ENCODE measurements at regions not wholly inside any gene's neighbourhood (a gene's known extent, or its start where the extent isn't known, plus 50 kb on each side); places are given as distances from the start of the nearest gene placed in this dataset.

GRCh38 chr5:68456756-68457217, 241.2 kb downstream of the PIK3R1 start:
- H4K20me1 ChIP-seq (ENCODE audit: control insufficient read depth, insufficient read depth, low read depth, low read length): no peaks in the 10 kb centered on the region
- no peaks in the 10 kb centered on the region for H3K36me3 ChIP-seq (ENCODE audit: control insufficient read depth, low read length)
- H3K4me3 ChIP-seq (ENCODE audit: low read length): no peak overlapping the region
- H3F3A ChIP-seq (ENCODE audit: control insufficient read depth, insufficient read depth): no peaks in the 10 kb centered on the region
- no peaks in the 10 kb centered on the region for H3K4me1 ChIP-seq (ENCODE audit: control insufficient read depth, low read length)
- no peak overlapping the region for H3K27ac ChIP-seq (ENCODE audit: low read depth, low read length)
- TF ChIP-seq CTCF (IDR thresholded peaks at IDR 0.05; ENCODE audit: low read depth, low read length, poor library complexity, severe bottlenecking) (no peak), EZH2phosphoT487 (IDR thresholded peaks at IDR 0.05; ENCODE audit: borderline replicate concordance, low read length) (no peak)
- H3K9me2 ChIP-seq (replicated peaks; ENCODE audit: control insufficient read depth, low read length): no peaks in the 10 kb centered on the region
- H3K27me3 ChIP-seq (ENCODE audit: control insufficient read depth, low read length): no peaks in the 10 kb centered on the region
- H3K4me2 ChIP-seq (ENCODE audit: low read length): no peak overlapping the region
- H3K9me3 ChIP-seq (ENCODE audit: control insufficient read depth, insufficient read depth, low read length): no peaks in the 10 kb centered on the region; the same call in 1 of the 2 replicates
- H3K79me2 ChIP-seq (ENCODE audit: control insufficient read depth, low read length): no peaks in the 10 kb centered on the region

GRCh38 chr5:68457285-68457684, 241.7 kb downstream of the PIK3R1 start:
- Histone ChIP-seq H3F3A (ENCODE audit: control insufficient read depth, insufficient read depth) (no peaks in the 10 kb centered on the region), H3K79me2 (ENCODE audit: control insufficient read depth, low read length) (no peaks in the 10 kb centered on the region), H3K9me3 (ENCODE audit: control insufficient read depth, insufficient read depth, low read length) (no peaks in the 10 kb centered on the region; the same call in 1 of the 2 replicates), H3K36me3 (ENCODE audit: control insufficient read depth, low read length) (no peaks in the 10 kb centered on the region), H3K27me3 (ENCODE audit: control insufficient read depth, low read length) (no peaks in the 10 kb centered on the region), H3K4me1 (ENCODE audit: control insufficient read depth, low read length) (no peaks in the 10 kb centered on the region), H3K4me2 (ENCODE audit: low read length) (no peak overlapping the region), H3K9me2 (replicated peaks; ENCODE audit: control insufficient read depth, low read length) (no peaks in the 10 kb centered on the region), H3K27ac (ENCODE audit: low read depth, low read length) (no peak overlapping the region), H3K4me3 (ENCODE audit: low read length) (no peak overlapping the region), H4K20me1 (ENCODE audit: control insufficient read depth, insufficient read depth, low read depth, low read length) (no peaks in the 10 kb centered on the region)
- TF ChIP-seq CTCF (IDR thresholded peaks at IDR 0.05; ENCODE audit: low read depth, low read length, poor library complexity, severe bottlenecking): no peak
- TF ChIP-seq EZH2phosphoT487 (IDR thresholded peaks at IDR 0.05; ENCODE audit: borderline replicate concordance, low read length): no peak

DNA sequence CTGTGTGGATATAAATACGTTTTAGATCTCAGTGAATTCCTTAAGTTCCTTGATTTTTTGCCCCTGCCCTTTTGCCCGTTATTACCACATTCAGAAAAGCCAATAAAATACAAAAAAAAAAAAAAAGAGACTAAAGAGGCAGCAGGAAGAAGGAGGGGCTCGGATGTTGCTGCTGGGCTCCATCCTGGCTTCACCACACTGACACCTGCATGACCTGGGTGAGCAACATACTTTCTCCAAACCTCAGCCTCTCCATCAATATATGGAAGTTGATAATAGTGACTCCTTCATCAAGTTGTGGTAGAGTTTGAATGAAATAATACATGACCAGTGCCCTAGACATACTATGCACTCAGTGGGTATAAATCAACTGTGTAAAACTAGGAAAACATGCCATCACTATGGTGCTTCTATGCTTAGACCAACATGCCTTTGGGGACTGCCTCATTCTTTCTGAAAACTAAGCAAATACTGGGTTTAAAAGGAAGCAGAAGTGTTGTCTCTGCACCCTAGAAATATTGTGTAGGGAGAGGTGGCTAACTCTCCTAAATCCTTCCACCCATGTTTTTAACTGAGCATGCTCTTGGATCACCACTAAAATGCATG, 243.0 kb downstream of the PIK3R1 start:
- Histone ChIP-seq H3K9me3 (ENCODE audit: control insufficient read depth, insufficient read depth, low read length) (no peaks in the 10 kb centered on the region; the same call in 1 of the 2 replicates), H4K20me1 (ENCODE audit: control insufficient read depth, insufficient read depth, low read depth, low read length) (no peaks in the 10 kb centered on the region), H3K36me3 (ENCODE audit: control insufficient read depth, low read length) (no peaks in the 10 kb centered on the region), H3K4me1 (ENCODE audit: control insufficient read depth, low read length) (no peaks in the 10 kb centered on the region), H3K9me2 (replicated peaks; ENCODE audit: control insufficient read depth, low read length) (no peaks in the 10 kb centered on the region), H3K27me3 (ENCODE audit: control insufficient read depth, low read length) (no peaks in the 10 kb centered on the region), H3F3A (ENCODE audit: control insufficient read depth, insufficient read depth) (no peaks in the 10 kb centered on the region), H3K4me3 (ENCODE audit: low read length) (no peak overlapping the region), H3K27ac (ENCODE audit: low read depth, low read length) (no peak overlapping the region), H3K79me2 (ENCODE audit: control insufficient read depth, low read length) (no peaks in the 10 kb centered on the region), H3K4me2 (ENCODE audit: low read length) (no peak overlapping the region)
- no peak for TF ChIP-seq CTCF (IDR thresholded peaks at IDR 0.05; ENCODE audit: low read depth, low read length, poor library complexity, severe bottlenecking)
- TF ChIP-seq EZH2phosphoT487 (IDR thresholded peaks at IDR 0.05; ENCODE audit: borderline replicate concordance, low read length): no peak

Data from DOHH2 (cell line).